ENCODE measurements at regions not wholly inside any gene's neighbourhood (a gene's known extent, or its start where the extent isn't known, plus 50 kb on each side); places are given as distances from the start of the nearest gene placed in this dataset.

DNA sequence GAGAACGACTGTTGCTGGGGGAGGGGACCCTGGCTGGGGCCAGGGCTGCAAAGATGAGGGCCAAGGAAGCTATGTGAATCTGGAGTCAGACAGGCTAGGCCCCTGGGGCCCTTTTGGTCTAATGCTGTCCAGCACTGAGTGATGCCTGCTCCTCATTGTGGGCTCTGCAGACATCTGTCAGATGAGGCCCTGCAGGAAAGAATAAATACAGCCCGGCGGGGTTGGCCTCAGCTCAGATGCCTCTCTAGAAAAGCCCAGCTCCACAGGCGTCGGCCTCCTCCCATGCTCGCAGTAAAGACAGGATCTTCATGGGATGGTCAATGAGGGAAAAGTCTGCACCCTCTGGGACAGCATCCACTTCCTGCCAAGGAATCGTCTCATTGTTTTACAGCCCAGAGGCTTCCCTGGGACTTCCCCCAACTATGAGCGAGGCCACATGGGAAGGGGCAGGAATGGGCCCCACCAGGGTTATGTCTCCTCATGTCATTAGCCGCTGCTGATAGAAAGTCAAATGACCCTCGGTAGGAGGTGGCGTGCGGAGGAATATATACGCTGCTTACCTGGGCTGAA lies 125.8 kb upstream of the GLI2 start:
- TF ChIP-seq, protein P1, sequence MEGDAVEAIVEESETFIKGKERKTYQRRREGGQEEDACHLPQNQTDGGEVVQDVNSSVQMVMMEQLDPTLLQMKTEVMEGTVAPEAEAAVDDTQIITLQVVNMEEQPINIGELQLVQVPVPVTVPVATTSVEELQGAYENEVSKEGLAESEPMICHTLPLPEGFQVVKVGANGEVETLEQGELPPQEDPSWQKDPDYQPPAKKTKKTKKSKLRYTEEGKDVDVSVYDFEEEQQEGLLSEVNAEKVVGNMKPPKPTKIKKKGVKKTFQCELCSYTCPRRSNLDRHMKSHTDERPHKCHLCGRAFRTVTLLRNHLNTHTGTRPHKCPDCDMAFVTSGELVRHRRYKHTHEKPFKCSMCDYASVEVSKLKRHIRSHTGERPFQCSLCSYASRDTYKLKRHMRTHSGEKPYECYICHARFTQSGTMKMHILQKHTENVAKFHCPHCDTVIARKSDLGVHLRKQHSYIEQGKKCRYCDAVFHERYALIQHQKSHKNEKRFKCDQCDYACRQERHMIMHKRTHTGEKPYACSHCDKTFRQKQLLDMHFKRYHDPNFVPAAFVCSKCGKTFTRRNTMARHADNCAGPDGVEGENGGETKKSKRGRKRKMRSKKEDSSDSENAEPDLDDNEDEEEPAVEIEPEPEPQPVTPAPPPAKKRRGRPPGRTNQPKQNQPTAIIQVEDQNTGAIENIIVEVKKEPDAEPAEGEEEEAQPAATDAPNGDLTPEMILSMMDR (IDR thresholded peaks at IDR 0.05), result no peak
- TF ChIP-seq POLR2AphosphoS5 (IDR thresholded peaks at IDR 0.05; ENCODE audit: insufficient read depth in 1 of 2, low read depth in 1 of 2) (no peak), POLR2A (IDR thresholded peaks at IDR 0.05) (no peak)

Data from vagina (tissue), 2 donors.